ENCODE measurements at regions not wholly inside any gene's neighbourhood (a gene's known extent, or its start where the extent isn't known, plus 50 kb on each side); places are given as distances from the start of the nearest gene placed in this dataset.

GRCh38 chr9:119951591-119951990 is 582.4 kb upstream of the BRINP1 start:
- DNase-seq (ENCODE audit: low spot score in 2 of 2): no peak
- no peak overlapping the region for H3K4me3 ChIP-seq (ENCODE audit: low read depth, poor library complexity, severe bottlenecking)
- TF ChIP-seq POLR2A (IDR thresholded peaks at IDR 0.05) (no peak), CTCF (IDR thresholded peaks at IDR 0.05) (no peak)
- intact Hi-C loops (cut with DNase I; ENCODE audit: low total_unique reads): no loop called here
- WGBS, 2 donors: 64 to 67% methylated on average over 3 of the region's 3 CpGs

GRCh38 chr9:119951090-119951489 is 581.9 kb upstream of the BRINP1 start:
- no peak for TF ChIP-seq CTCF (IDR thresholded peaks at IDR 0.05)
- TF ChIP-seq POLR2A (IDR thresholded peaks at IDR 0.05): no peak
- no peak overlapping the region for H3K4me3 ChIP-seq (ENCODE audit: low read depth, poor library complexity, severe bottlenecking)
- 37 to 38% methylated on average over 1 of the region's 1 CpG for WGBS, 2 donors
- DNase-seq (ENCODE audit: low spot score in 2 of 2): no peak
- intact Hi-C loops (cut with DNase I; ENCODE audit: low total_unique reads): no loop called here

- DNase-seq (ENCODE audit: low spot score in 2 of 2): no peak
- intact Hi-C loops (cut with DNase I; ENCODE audit: low total_unique reads): no loop called here
- no peak overlapping the region for H3K4me3 ChIP-seq (ENCODE audit: low read depth, poor library complexity, severe bottlenecking)
- 43 to 45% methylated on average over 7 of the region's 7 CpGs for WGBS, 2 donors
- TF ChIP-seq POLR2A (IDR thresholded peaks at IDR 0.05) (no peak), CTCF (IDR thresholded peaks at IDR 0.05) (no peak)
Observed at GRCh38 chr9:119945686-119946085, 576.5 kb upstream of the BRINP1 start.

- H3K4me3 ChIP-seq (ENCODE audit: low read depth, poor library complexity, severe bottlenecking): no peak overlapping the region
- intact Hi-C loops (cut with DNase I; ENCODE audit: low total_unique reads): no loop called here
- no peak for TF ChIP-seq CTCF (IDR thresholded peaks at IDR 0.05)
- TF ChIP-seq POLR2A (IDR thresholded peaks at IDR 0.05): no peak
- WGBS, 2 donors: 62 to 69% methylated on average over 1 of the region's 1 CpG
- DNase-seq (ENCODE audit: low spot score in 2 of 2): no peak
Observed at GRCh38 chr9:119941091-119941490, 571.9 kb upstream of the BRINP1 start.

- 32 to 42% methylated on average over 2 of the region's 2 CpGs for WGBS, 2 donors
- no peak for TF ChIP-seq POLR2A (IDR thresholded peaks at IDR 0.05)
- TF ChIP-seq CTCF (IDR thresholded peaks at IDR 0.05): no peak
- intact Hi-C loops (cut with DNase I; ENCODE audit: low total_unique reads): loop anchor here (5.0 kb wide), 1 partner anchor 1913 kb away; no protein-coding TSS in a partner anchor
Observed at GRCh38 chr9:119938871-119939270, 569.6 kb upstream of the BRINP1 start.

GRCh38 chr9:119934497-119934896 is 565.3 kb upstream of the BRINP1 start:
- DNase-seq (ENCODE audit: low spot score in 2 of 2): no peak
- intact Hi-C loops (cut with DNase I; ENCODE audit: low total_unique reads): no loop called here
- H3K4me3 ChIP-seq (ENCODE audit: low read depth, poor library complexity, severe bottlenecking): no peak overlapping the region
- 77 to 79% methylated on average over 4 of the region's 4 CpGs for WGBS, 2 donors
- TF ChIP-seq POLR2A (IDR thresholded peaks at IDR 0.05) (no peak), CTCF (IDR thresholded peaks at IDR 0.05) (no peak)

More at GRCh38 chr9:119938871-119939270, 569.6 kb upstream of the BRINP1 start:
- no peak overlapping the region for H3K4me3 ChIP-seq (ENCODE audit: low read depth, poor library complexity, severe bottlenecking)
- DNase-seq (ENCODE audit: low spot score in 2 of 2): no peak

Data from lower leg skin (tissue), 4 donors.